WTC11 (cell line): ENCODE measurements at regions not wholly inside any gene's neighbourhood (a gene's known extent, or its start where the extent isn't known, plus 50 kb on each side); places are given as distances from the start of the nearest gene placed in this dataset.
A peak's percentile ranks its signal among the peaks of the same experiment; 100 is the strongest.

ENCODE experiments used
- ATAC-seq: fragments of 200-7000 bp; cut with Tn5 transposase; 2 replicates; pipeline ENCODE4 v1.10.0; 2021; ENCODE audit warnings: mild to moderate bottlenecking, moderate library complexity
- CTCF ChIA-PET: fragments of 300-600 bp; sonication (Branson Sonifier 250); formaldehyde crosslinking; loops from one replicate; lab custom pipeline; 2021; ENCODE audit warnings: antibody characterized with exemption; lab: Charles Lee
- POLR2A ChIA-PET: fragments of 350-600 bp; sonication (Branson Sonifier 250); formaldehyde crosslinking; loops from one replicate; lab custom pipeline; 2021; ENCODE audit warnings: antibody characterized with exemption; lab: Charles Lee
- DNase-seq: peaks from one replicate; pipeline ENCODE4 v3.0.0; 2021; ENCODE audit warnings: low spot score
- H3K27ac Mint-ChIP-seq: 2 replicates; pipeline ENCODE4 v1.8.0; 2021; ENCODE audit warnings: mixed read lengths
- H3K27me3 Mint-ChIP-seq: 2 replicates; pipeline ENCODE4 v1.8.0; 2021; ENCODE audit warnings: low read depth, mild to moderate bottlenecking, moderate library complexity, mixed read lengths
- H3K36me3 Mint-ChIP-seq: 2 replicates; pipeline ENCODE4 v1.8.0; 2021; ENCODE audit warnings: mixed read lengths
- H3K4me1 Mint-ChIP-seq: 2 replicates; pipeline ENCODE4 v1.8.0; 2022; ENCODE audit warnings: mixed read lengths
- H3K4me3 Mint-ChIP-seq: 2 replicates; pipeline ENCODE4 v1.8.0; 2021; ENCODE audit warnings: mild to moderate bottlenecking, moderate library complexity, mixed read lengths
- H3K9me3 Mint-ChIP-seq: 2 replicates; pipeline ENCODE4 v1.8.0; 2021; ENCODE audit warnings: mixed read lengths
- FOXP1 ChIP-seq: sonication (generic); formaldehyde crosslinking; IDR thresholded peaks from 2 replicates; pipeline ENCODE4 v1.8.0; 2022; ENCODE audit warnings: missing genetic modification reagents, mild to moderate bottlenecking, moderate library complexity, borderline replicate concordance
- GTF2I ChIP-seq: fragments of 250-450 bp; sonication (Bioruptor Pico); conservative IDR thresholded peaks from 2 replicates; pipeline ENCODE4 v1.4.0; 2021; ENCODE audit warnings: mild to moderate bottlenecking
- MYBL2 ChIP-seq: sonication (generic); formaldehyde crosslinking; IDR thresholded peaks from 2 replicates; pipeline ENCODE4 v1.8.1; 2023; ENCODE audit warnings: mild to moderate bottlenecking, moderate library complexity, missing genetic modification reagents
- NR1H2 ChIP-seq: sonication (generic); formaldehyde crosslinking; IDR thresholded peaks from 2 replicates; pipeline ENCODE4 v1.9.0; 2021; ENCODE audit warnings: mild to moderate bottlenecking, moderate library complexity, missing genetic modification reagents
- NR3C1 ChIP-seq: sonication (generic); formaldehyde crosslinking; conservative IDR thresholded peaks from 2 replicates; pipeline ENCODE4 v1.8.1; 2023; ENCODE audit warnings: low read depth, mild to moderate bottlenecking, missing genetic modification reagents
- SOX15 ChIP-seq: fragments of 250-450 bp; sonication (Bioruptor Pico); IDR thresholded peaks from 2 replicates; pipeline ENCODE4 v1.9.0; 2021; ENCODE audit warnings: mild to moderate bottlenecking
- STAT6 ChIP-seq: sonication (generic); formaldehyde crosslinking; conservative IDR thresholded peaks from 2 replicates; pipeline ENCODE4 v1.8.1; 2023; ENCODE audit warnings: mild to moderate bottlenecking, low read depth, missing genetic modification reagents, moderate library complexity
- TEAD4 ChIP-seq: sonication (generic); formaldehyde crosslinking; IDR thresholded peaks from 2 replicates; pipeline ENCODE4 v1.8.0; 2022; ENCODE audit warnings: mild to moderate bottlenecking, missing genetic modification reagents
- ZMAT4 ChIP-seq: fragments of 250-450 bp; sonication (Bioruptor Pico); IDR thresholded peaks from 2 replicates; pipeline ENCODE4 v1.9.0; 2021; ENCODE audit warnings: mild to moderate bottlenecking
- ZNF121 ChIP-seq: sonication (generic); formaldehyde crosslinking; IDR thresholded peaks from 2 replicates; pipeline ENCODE4 v1.8.0; 2023; ENCODE audit warnings: missing genetic modification reagents
- ZNF138 ChIP-seq: sonication (generic); formaldehyde crosslinking; conservative IDR thresholded peaks from 2 replicates; pipeline ENCODE4 v1.8.1; 2022; ENCODE audit warnings: mild to moderate bottlenecking, moderate library complexity, missing genetic modification reagents
- ZNF263 ChIP-seq: sonication (generic); formaldehyde crosslinking; IDR thresholded peaks from 2 replicates; pipeline ENCODE4 v1.8.1; 2022; ENCODE audit warnings: low read depth, mild to moderate bottlenecking, moderate library complexity, missing genetic modification reagents
- ZNF396 ChIP-seq: fragments of 250-450 bp; sonication (Bioruptor Pico); IDR thresholded peaks from 2 replicates; pipeline ENCODE4 v1.8.0; 2021; ENCODE audit warnings: mild to moderate bottlenecking, moderate library complexity, borderline replicate concordance
- TF ChIP-seq, protein P1 (sequence below): sonication (generic); formaldehyde crosslinking; IDR thresholded peaks from 2 replicates; pipeline ENCODE4 v1.8.1; 2023; ENCODE audit warnings: mild to moderate bottlenecking, missing genetic modification reagents, moderate library complexity

DNA sequence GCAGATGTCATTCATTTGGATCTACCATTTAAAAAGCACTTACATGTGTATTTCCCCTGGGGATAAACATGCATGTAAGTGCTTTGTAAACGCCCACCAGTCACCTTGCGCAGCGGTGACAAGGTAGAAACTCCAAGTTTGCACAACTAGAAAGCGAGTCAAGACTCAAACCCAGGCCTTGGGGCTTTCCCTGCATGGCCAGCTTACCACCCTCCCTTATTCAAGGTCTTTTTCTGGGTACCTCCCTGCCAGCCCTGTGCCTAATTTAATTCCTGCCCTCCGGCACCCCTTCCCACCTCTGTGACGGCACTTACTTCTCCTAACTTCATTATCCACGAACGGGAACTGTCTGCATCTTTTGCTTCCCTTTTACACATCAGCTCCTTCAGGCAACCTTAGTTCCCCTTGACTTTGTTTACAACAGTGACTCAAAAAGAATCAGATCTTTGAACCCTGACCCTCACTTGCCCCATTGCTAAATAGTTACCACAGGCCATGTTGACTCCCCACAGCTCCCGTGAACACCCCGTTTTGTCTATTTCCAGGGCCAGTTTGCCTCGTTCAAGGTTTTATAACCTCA, 138.3 kb upstream of the ETS2 start:
- Mint-ChIP-seq H3K4me1 (peaks cover 25% of the 10 kb centered on the region), H3K27me3 (no peaks in the 10 kb centered on the region), H3K9me3 (no peaks in the 10 kb centered on the region), H3K36me3 (no peaks in the 10 kb centered on the region), H3K4me3 (no peak overlapping the region), H3K27ac (no peak overlapping the region)
- ChIA-PET CTCF (interaction anchor here (0.5 to 2.3 kb wide), 3 partner anchors 9 to 471 kb away, joined by 3 to 12 read pairs (median 5); no protein-coding TSS in a partner anchor), POLR2A (no interaction called here)
- TF ChIP-seq STAT6 (CRISPR knock-in tag) (no peak), MYBL2 (CRISPR knock-in tag) (no peak)
- DNase-seq (no peak), ATAC-seq (no peak)

DNA sequence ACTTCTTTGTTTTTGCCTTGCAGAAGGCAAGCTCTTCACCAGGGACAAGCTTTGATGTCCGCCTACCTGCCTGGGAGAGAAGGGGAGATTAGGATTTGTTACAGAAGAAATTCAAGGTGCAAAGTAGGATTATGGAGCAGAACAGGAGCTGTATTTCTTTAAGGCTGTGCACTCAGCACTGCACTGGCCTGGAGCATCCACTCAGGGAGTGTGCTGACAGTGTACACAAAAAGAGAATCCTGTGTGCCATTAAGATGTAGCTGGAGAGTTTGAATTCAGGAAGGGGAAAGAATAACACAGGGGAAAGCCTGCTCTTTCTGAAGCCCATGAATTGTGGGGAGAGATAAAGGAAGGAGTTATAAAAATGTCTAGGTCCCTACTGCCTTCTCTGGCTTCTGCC, 137.7 kb upstream of the ETS2 start:
- Mint-ChIP-seq H3K4me3 (no peak overlapping the region), H3K36me3 (no peaks in the 10 kb centered on the region), H3K27ac (no peak overlapping the region), H3K4me1 (peaks cover 18% of the 10 kb centered on the region), H3K27me3 (no peaks in the 10 kb centered on the region)
- CTCF ChIA-PET = interaction anchor here (1.3 to 2.3 kb wide), 3 partner anchors 9 to 470 kb away, joined by 3 to 12 read pairs (median 5); no protein-coding TSS in a partner anchor
- POLR2A ChIA-PET = no interaction called here
- DNase-seq (no peak), ATAC-seq (no peak)
- TF ChIP-seq ZNF396 (CRISPR knock-in tag) (no peak), NR3C1 (no peak)
- TF ChIP-seq, all 79 proteins: peak for 0
- no peaks in the 10 kb centered on the region for H3K9me3 Mint-ChIP-seq

- Mint-ChIP-seq H3K27ac (no peak overlapping the region), H3K36me3 (no peaks in the 10 kb centered on the region), H3K9me3 (no peaks in the 10 kb centered on the region), H3K4me1 (peaks cover 14% of the 10 kb centered on the region)
- ATAC-seq (no peak), DNase-seq (no peak)
- POLR2A ChIA-PET = no interaction called here
- CTCF ChIA-PET = interaction anchor here (0.6 to 2.3 kb wide), 17 partner anchors 10 to 470 kb away, joined by 3 to 12 read pairs (median 3); no protein-coding TSS in a partner anchor
- no peak for TF ChIP-seq GTF2I
- TF ChIP-seq ZNF263 (CRISPR knock-in tag) = no peak
- no peak for TF ChIP-seq NR1H2 (CRISPR knock-in tag)
- TF ChIP-seq, protein P1, sequence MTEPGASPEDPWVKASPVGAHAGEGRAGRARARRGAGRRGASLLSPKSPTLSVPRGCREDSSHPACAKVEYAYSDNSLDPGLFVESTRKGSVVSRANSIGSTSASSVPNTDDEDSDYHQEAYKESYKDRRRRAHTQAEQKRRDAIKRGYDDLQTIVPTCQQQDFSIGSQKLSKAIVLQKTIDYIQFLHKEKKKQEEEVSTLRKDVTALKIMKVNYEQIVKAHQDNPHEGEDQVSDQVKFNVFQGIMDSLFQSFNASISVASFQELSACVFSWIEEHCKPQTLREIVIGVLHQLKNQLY (CRISPR knock-in tag) = no peak
- TF ChIP-seq ZMAT4 (CRISPR knock-in tag) = no peak
- TF ChIP-seq ZNF138 (CRISPR knock-in tag) = no peak
- TF ChIP-seq, all 79 proteins: peak for 0
- Mint-ChIP-seq H3K27me3 (no peaks in the 10 kb centered on the region), H3K4me3 (no peak overlapping the region)
Measured at GRCh38 chr21:38668541-38668940, 137.2 kb upstream of the ETS2 start.

DNA sequence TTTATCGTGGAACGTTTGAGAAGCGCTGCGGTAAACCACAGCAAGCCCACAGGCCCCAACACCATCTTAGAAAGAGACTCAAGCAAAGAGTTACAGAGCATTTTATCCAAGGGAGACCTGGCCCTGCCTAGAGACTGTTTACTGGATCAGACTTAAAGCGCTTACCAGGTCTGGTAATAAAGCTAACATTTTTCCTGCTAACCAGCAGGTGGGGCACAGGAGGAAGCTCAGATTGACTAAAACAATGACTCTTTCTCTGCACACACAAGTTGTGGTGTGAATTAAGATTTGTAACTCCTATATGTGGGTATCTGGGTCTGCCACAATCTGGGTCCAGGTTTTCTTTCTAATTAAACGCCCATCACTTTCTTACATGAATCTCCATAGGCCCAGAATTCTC, 136.5 kb upstream of the ETS2 start:
- peaks cover 10% of the 10 kb centered on the region for H3K4me1 Mint-ChIP-seq
- POLR2A ChIA-PET = no interaction called here
- H3K9me3 Mint-ChIP-seq = no peaks in the 10 kb centered on the region
- H3K4me3 Mint-ChIP-seq = no peak overlapping the region
- H3K27ac Mint-ChIP-seq = no peak overlapping the region
- CTCF ChIA-PET = interaction anchor here (0.6 to 2.3 kb wide), 17 partner anchors 10 to 428 kb away, joined by 3 to 12 read pairs (median 3); no protein-coding TSS in a partner anchor
- no peaks in the 10 kb centered on the region for H3K36me3 Mint-ChIP-seq
- H3K27me3 Mint-ChIP-seq = no peaks in the 10 kb centered on the region
- ATAC-seq = peak; percentile 77
- DNase-seq = no peak
- no peak for TF ChIP-seq TEAD4 (CRISPR knock-in tag)
- no peak for TF ChIP-seq ZNF121 (CRISPR knock-in tag)
- TF ChIP-seq ZNF138 (CRISPR knock-in tag) = no peak
- no peak for TF ChIP-seq SOX15 (CRISPR knock-in tag)
- no peak for TF ChIP-seq FOXP1 (CRISPR knock-in tag)
- TF ChIP-seq STAT6 (CRISPR knock-in tag) = no peak
